ENCODE measurements at regions not wholly inside any gene's neighbourhood (a gene's known extent, or its start where the extent isn't known, plus 50 kb on each side); places are given as distances from the start of the nearest gene placed in this dataset.

DNA sequence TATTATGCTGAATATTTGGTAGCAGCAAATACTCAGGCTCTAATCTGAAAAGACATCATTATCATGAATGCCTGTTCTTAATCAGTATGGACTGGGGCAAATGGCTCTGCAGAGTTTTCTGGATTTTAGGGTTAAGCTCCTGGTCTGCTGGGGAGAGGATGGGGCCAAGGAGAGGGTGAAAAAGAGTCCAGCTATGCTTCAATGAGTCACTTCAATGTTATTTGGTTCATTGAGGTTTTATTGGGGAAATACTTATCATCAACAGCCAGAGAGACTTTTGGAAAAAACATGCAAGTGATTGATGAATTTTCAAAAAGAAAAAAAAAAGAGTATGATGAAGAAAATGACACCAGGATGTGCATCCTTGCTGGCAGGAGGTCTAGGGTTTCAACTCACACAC is 278.3 kb downstream of the UQCRFS1 start:
- TF ChIP-seq POLR2AphosphoS5 (IDR thresholded peaks at IDR 0.05): no peak
- TF ChIP-seq, protein P1, sequence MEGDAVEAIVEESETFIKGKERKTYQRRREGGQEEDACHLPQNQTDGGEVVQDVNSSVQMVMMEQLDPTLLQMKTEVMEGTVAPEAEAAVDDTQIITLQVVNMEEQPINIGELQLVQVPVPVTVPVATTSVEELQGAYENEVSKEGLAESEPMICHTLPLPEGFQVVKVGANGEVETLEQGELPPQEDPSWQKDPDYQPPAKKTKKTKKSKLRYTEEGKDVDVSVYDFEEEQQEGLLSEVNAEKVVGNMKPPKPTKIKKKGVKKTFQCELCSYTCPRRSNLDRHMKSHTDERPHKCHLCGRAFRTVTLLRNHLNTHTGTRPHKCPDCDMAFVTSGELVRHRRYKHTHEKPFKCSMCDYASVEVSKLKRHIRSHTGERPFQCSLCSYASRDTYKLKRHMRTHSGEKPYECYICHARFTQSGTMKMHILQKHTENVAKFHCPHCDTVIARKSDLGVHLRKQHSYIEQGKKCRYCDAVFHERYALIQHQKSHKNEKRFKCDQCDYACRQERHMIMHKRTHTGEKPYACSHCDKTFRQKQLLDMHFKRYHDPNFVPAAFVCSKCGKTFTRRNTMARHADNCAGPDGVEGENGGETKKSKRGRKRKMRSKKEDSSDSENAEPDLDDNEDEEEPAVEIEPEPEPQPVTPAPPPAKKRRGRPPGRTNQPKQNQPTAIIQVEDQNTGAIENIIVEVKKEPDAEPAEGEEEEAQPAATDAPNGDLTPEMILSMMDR (IDR thresholded peaks at IDR 0.05): no peak

All from sigmoid colon (tissue), 4 donors.